Pancreas (tissue), 10 donors: ENCODE measurements at regions not wholly inside any gene's neighbourhood (a gene's known extent, or its start where the extent isn't known, plus 50 kb on each side); places are given as distances from the start of the nearest gene placed in this dataset.
A peak's percentile ranks its signal among the peaks of the same experiment; 100 is the strongest.

Experiments
- ATAC-seq, 4 donors: fragments of 200-7000 bp; cut with Tn5 transposase; one replicate each; pipeline versions ENCODE4 v1.8.0 to v1.9.1; 2020; ENCODE audit warnings: mild to moderate bottlenecking in 4 of 4, moderate library complexity in 4 of 4
- DNase-seq, 6 donors: peaks; one replicate each; pipeline ENCODE4 v3.0.0-alpha.2; 2020
- FAIRE-seq: peaks from 2 replicates; lab custom pipeline; 2012; peaks lifted over from hg19 to GRCh38; lab: Jason Lieb, UNC
- H3K27ac ChIP-seq, 4 donors: fragments of 200-600 bp; sonication (generic); 1 replicate in 3 of 4; 2 replicates in 1 of 4; pipeline versions ENCODE4 v1.5.0 to v1.8.0; 2020
- H3K27me3 ChIP-seq, 4 donors: fragments of 200-600 bp; one replicate each; pipeline ENCODE4 v1.8.0; 2021
- H3K36me3 ChIP-seq, 3 donors: fragments of 200-600 bp; sonication (generic) in 1 of 3; one replicate each; pipeline versions ENCODE4 v1.5.0 to v1.8.0; 2020 to 2021
- H3K4me1 ChIP-seq, 3 donors: fragments of 200-600 bp; one replicate each; pipeline ENCODE4 v1.8.0; 2021
- H3K4me3 ChIP-seq, 4 donors: fragments of 200-600 bp; sonication (generic) in 2 of 4; one replicate each; pipeline versions ENCODE4 v1.5.0 to v1.8.0; 2020 to 2021
- H3K9me3 ChIP-seq, 4 donors: fragments of 200-600 bp; one replicate each; pipeline ENCODE4 v1.8.0; 2021
- CTCF ChIP-seq, 4 donors: fragments of 200-600 bp; sonication (generic) in 3 of 4; IDR thresholded peaks; one replicate each; pipeline versions ENCODE4 v1.5.0 to v1.8.0; 2021; ENCODE audit warnings: antibody characterized with exemption in 4 of 4
- WGBS, 2 donors: extraction: QIAGEN DNeasy Blood & Tissue Kit; methylation state at CpG; one replicate each; pipeline ENCODE4 v1.1.7; 2013; 5-methylcytosine and 5-hydroxymethylcytosine counted together
- intact Hi-C, 3 donors: fragments of 100-400 bp; cut with DNase I; formaldehyde crosslinking; loops; one replicate each; pipeline versions ENCODE4 v1.11.1 to v1.14.2; 2022
- donor health status: healthy with polysubstance abuse.
- donor health status: DM: no; HTN: no; CAD: no; lungs with moderate emphysema.
- donor health status: DM: no; HTN: no; CAD: no.
- donor health status: control.
- donor health status: control.
- donor health status: Bipolar disorder and iron deficiency.
- donor health status: DM: yes; HTN: yes; CAD: no.
- donor health status: DM: no; HTN: no; CAD: no.
- donor health status: DM: no; HTN: no; CAD: no.
- donor health status: DM: yes; HTN: yes; CAD: no.

GRCh38 chr2:10235099-10235908 lies 67.4 kb upstream of the HPCAL1 start:
- 84 to 88% methylated on average over 26 of the region's 26 CpGs for WGBS, 2 donors
- H3K9me3 ChIP-seq: no peaks in the 10 kb centered on the region
- no peak for TF ChIP-seq CTCF (IDR thresholded peaks at IDR 0.05)
- H3K27ac ChIP-seq: no peak overlapping the region
- H3K36me3 ChIP-seq: no peaks in the 10 kb centered on the region
- no peak for FAIRE-seq
- ATAC-seq: no peak
- H3K4me3 ChIP-seq: no peak overlapping the region
- intact Hi-C loops: no loop called here
- peak in 2 of 6 donors; percentile 41 to 49 for DNase-seq
- no peaks in the 10 kb centered on the region for H3K27me3 ChIP-seq
- no peaks in the 10 kb centered on the region for H3K4me1 ChIP-seq

- FAIRE-seq: no peak
- Histone ChIP-seq H3K4me1 (no peaks in the 10 kb centered on the region), H3K27me3 (no peaks in the 10 kb centered on the region), H3K36me3 (no peaks in the 10 kb centered on the region), H3K4me3 (no peak overlapping the region), H3K27ac (no peak overlapping the region), H3K9me3 (no peaks in the 10 kb centered on the region)
- no peak for TF ChIP-seq CTCF (IDR thresholded peaks at IDR 0.05)
- intact Hi-C loops: no loop called here
- peak in 1 of 6 donors; percentile 30 for DNase-seq
- no peak for ATAC-seq
- 70 to 81% methylated on average over 11 of the region's 11 CpGs for WGBS, 2 donors
Observed at GRCh38 chr2:10235909-10236550, 66.7 kb upstream of the HPCAL1 start.

GRCh38 chr2:10236571-10237391 lies 65.9 kb upstream of the HPCAL1 start:
- Histone ChIP-seq H3K4me3 (no peak overlapping the region), H3K27me3 (no peaks in the 10 kb centered on the region), H3K4me1 (no peaks in the 10 kb centered on the region), H3K27ac (no peak overlapping the region), H3K9me3 (no peaks in the 10 kb centered on the region), H3K36me3 (no peaks in the 10 kb centered on the region)
- DNase-seq: peak in 2 of 6 donors; percentile 39 to 41
- intact Hi-C loops: no loop called here
- no peak for ATAC-seq
- FAIRE-seq: no peak
- WGBS, 2 donors: 81 to 82% methylated on average over 10 of the region's 10 CpGs
- no peak for TF ChIP-seq CTCF (IDR thresholded peaks at IDR 0.05)

- H3K27ac ChIP-seq: no peak overlapping the region
- DNase-seq (peak in 2 of 6 donors; percentile 36 to 45), FAIRE-seq (no peak), ATAC-seq (no peak)
- intact Hi-C loops: no loop called here
- no peak overlapping the region for H3K4me3 ChIP-seq
- no peaks in the 10 kb centered on the region for H3K9me3 ChIP-seq
- TF ChIP-seq CTCF (IDR thresholded peaks at IDR 0.05): no peak
- no peaks in the 10 kb centered on the region for H3K27me3 ChIP-seq
- H3K36me3 ChIP-seq: no peaks in the 10 kb centered on the region
- 81 to 83% methylated on average over 27 to 28 of the region's 28 CpGs for WGBS, 2 donors
- H3K4me1 ChIP-seq: no peaks in the 10 kb centered on the region
Observed at GRCh38 chr2:10237392-10238321, 65.0 kb upstream of the HPCAL1 start.
